ENCODE measurements at regions not wholly inside any gene's neighbourhood (a gene's known extent, or its start where the extent isn't known, plus 50 kb on each side); places are given as distances from the start of the nearest gene placed in this dataset.

DNA sequence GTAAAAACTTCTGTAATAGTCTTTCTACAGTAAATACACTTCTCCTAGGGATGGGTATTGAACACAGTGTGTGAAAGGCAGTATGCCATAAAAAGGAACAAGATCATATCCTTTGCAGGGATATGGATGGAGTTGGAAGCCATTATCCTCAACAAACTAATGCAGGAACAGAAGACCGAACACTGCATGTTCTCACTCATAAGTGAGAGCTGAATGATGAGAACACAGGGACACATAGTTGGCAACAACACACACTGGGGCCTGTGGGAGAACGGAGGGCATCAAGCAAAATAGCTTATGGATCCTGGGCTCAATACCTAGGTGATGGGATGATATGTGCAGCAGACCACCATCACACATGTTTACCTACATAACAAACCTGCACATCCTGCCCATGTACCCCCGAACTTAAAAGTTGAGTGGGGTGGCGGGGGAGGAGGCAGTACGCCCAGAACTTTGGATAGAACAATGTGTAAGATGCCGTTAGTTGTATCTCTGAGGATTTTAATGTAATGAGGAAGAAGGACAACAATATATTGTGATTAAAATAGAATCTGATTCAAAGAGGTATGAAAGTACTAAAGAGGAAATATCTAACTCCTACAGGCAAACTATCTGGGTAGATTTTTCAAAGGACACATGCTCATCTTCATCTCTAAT is 183.2 kb downstream of the NDFIP2 start:
- TF ChIP-seq, protein P1, sequence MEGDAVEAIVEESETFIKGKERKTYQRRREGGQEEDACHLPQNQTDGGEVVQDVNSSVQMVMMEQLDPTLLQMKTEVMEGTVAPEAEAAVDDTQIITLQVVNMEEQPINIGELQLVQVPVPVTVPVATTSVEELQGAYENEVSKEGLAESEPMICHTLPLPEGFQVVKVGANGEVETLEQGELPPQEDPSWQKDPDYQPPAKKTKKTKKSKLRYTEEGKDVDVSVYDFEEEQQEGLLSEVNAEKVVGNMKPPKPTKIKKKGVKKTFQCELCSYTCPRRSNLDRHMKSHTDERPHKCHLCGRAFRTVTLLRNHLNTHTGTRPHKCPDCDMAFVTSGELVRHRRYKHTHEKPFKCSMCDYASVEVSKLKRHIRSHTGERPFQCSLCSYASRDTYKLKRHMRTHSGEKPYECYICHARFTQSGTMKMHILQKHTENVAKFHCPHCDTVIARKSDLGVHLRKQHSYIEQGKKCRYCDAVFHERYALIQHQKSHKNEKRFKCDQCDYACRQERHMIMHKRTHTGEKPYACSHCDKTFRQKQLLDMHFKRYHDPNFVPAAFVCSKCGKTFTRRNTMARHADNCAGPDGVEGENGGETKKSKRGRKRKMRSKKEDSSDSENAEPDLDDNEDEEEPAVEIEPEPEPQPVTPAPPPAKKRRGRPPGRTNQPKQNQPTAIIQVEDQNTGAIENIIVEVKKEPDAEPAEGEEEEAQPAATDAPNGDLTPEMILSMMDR (IDR thresholded peaks at IDR 0.05; ENCODE audit: insufficient read depth, low read length, severe bottlenecking) = no peak
- Histone ChIP-seq H3K36me3 (ENCODE audit: control insufficient read depth, insufficient read depth, low read length) (no peaks in the 10 kb centered on the region), H3K27me3 (ENCODE audit: control insufficient read depth, insufficient read depth, low read length) (no peaks in the 10 kb centered on the region), H3K4me3 (ENCODE audit: low read depth, low read length) (no peak overlapping the region)
- FAIRE-seq (no peak), DNase-seq (ENCODE audit: low read depth) (no peak)

DNA sequence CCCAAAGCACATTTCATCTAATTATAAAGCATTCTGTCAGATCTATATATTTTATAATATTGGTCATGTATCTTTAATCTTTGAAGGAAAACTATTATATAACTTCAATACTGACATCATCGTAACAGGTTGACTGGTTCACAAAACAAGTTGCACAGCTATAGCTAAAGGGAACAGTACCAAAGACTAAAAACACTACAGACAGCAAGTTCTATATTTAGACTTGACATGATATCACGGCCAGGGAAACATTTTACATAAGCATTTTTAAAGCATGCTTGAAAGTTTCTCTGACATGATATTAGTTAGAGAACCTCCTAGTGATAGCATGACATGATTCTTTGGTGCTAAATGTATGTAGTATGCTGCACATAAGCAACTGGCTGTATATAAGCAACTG is 182.5 kb downstream of the NDFIP2 start:
- Histone ChIP-seq H3K4me3 (ENCODE audit: low read depth, low read length) (no peak overlapping the region), H3K27me3 (ENCODE audit: control insufficient read depth, insufficient read depth, low read length) (no peaks in the 10 kb centered on the region), H3K36me3 (ENCODE audit: control insufficient read depth, insufficient read depth, low read length) (no peaks in the 10 kb centered on the region)
- FAIRE-seq (no peak), DNase-seq (ENCODE audit: low read depth) (no peak)
- TF ChIP-seq, protein P1 (IDR thresholded peaks at IDR 0.05; ENCODE audit: insufficient read depth, low read length, severe bottlenecking) = no peak

DNA sequence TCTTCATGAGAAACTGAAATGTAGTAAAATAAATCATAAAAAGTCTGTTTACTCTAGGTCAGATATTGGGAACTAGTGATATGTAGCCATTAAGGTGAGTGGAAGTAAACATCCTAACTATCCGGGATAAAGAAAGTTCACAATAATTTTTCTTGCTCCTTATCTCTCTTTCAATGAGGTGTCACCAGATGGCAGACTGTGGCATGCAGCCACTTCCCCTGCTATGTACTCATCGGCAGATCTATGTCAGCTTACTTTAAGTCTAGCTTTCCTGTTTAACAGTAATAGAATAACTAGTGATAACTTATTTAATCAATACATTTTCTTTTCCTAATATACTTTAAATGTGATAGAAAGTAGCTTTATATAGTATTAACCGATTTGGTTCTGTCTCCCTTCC is 181.9 kb downstream of the NDFIP2 start:
- Histone ChIP-seq H3K36me3 (ENCODE audit: control insufficient read depth, insufficient read depth, low read length) (no peaks in the 10 kb centered on the region), H3K27me3 (ENCODE audit: control insufficient read depth, insufficient read depth, low read length) (no peaks in the 10 kb centered on the region), H3K4me3 (ENCODE audit: low read depth, low read length) (no peak overlapping the region)
- TF ChIP-seq, protein P1 (IDR thresholded peaks at IDR 0.05; ENCODE audit: insufficient read depth, low read length, severe bottlenecking) = no peak
- DNase-seq (ENCODE audit: low read depth) (peak; percentile 34), FAIRE-seq (no peak)

DNA sequence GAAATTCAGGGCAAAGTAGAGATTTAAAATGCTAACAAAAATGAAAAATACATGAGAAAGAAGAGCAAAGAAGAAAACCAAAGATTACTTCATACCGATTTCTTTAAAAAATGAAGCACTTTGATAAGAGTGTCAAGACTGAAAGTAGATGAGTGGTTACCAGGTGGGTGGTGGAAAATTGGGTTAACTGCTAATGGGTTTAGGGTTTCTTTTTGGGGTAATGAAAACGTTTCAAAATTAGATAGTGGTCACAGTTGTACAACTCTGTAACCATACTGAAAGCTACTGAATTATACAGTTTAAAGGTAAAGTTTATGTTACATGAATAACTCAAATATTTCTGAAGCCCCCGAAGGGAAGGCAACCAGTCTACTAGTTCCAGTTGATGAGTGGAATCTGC is 179.4 kb downstream of the NDFIP2 start:
- H3K4me3 ChIP-seq (ENCODE audit: low read depth, low read length) = no peak overlapping the region
- H3K36me3 ChIP-seq (ENCODE audit: control insufficient read depth, insufficient read depth, low read length) = no peaks in the 10 kb centered on the region
- DNase-seq (ENCODE audit: low read depth) (no peak), FAIRE-seq (no peak)
- no peaks in the 10 kb centered on the region for H3K27me3 ChIP-seq (ENCODE audit: control insufficient read depth, insufficient read depth, low read length)
- TF ChIP-seq, protein P1 (IDR thresholded peaks at IDR 0.05; ENCODE audit: insufficient read depth, low read length, severe bottlenecking) = no peak

DNA sequence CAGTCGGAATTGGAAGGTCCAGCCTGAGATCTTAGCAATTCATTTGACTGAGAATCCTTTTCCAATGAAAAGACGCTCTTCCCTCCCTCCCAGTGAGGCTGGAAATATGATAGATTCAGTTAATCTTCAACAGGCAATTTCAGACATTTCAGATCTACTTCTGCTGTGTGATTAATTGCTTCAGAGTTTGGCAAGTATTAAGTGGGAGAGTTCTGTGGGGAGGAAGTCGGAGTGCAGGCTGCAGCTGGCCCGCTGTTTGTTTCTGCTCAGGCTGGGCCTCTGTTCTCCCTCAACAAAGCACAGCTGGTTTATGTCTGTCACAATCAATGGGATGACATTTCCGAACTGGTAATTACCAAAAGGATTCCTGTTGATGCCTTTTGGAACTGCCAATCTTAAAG is 178.2 kb downstream of the NDFIP2 start:
- FAIRE-seq (no peak), DNase-seq (ENCODE audit: low read depth) (peak; percentile 79)
- no peaks in the 10 kb centered on the region for H3K36me3 ChIP-seq (ENCODE audit: control insufficient read depth, insufficient read depth, low read length)
- no peaks in the 10 kb centered on the region for H3K27me3 ChIP-seq (ENCODE audit: control insufficient read depth, insufficient read depth, low read length)
- no peak overlapping the region for H3K4me3 ChIP-seq (ENCODE audit: low read depth, low read length)
- TF ChIP-seq, protein P1 (IDR thresholded peaks at IDR 0.05; ENCODE audit: insufficient read depth, low read length, severe bottlenecking) = no peak

Data from bronchial epithelial cell (primary cell).